Liver (tissue), 3 donors: ENCODE measurements at regions not wholly inside any gene's neighbourhood (a gene's known extent, or its start where the extent isn't known, plus 50 kb on each side); places are given as distances from the start of the nearest gene placed in this dataset.

ENCODE experiments used
- EGR1 ChIP-seq, 2 donors: IDR thresholded peaks; 2 replicates each; pipeline ENCODE4 v1.6.1; 2016 to 2018; ENCODE audit warnings: antibody characterized with exemption in 2 of 2, low read depth in 2 of 2
- JUND ChIP-seq, 2 donors: IDR thresholded peaks; 2 replicates each; pipeline ENCODE4 v1.6.1; 2016; ENCODE audit warnings: antibody characterized with exemption in 2 of 2
- NR2F2 ChIP-seq: IDR thresholded peaks from 2 replicates; pipeline ENCODE4 v1.6.1; 2016; ENCODE audit warnings: antibody characterized with exemption
- RAD21 ChIP-seq, 2 donors: IDR thresholded peaks; 2 replicates each; pipeline ENCODE4 v1.6.1; 2016; ENCODE audit warnings: antibody characterized with exemption in 2 of 2, mild to moderate bottlenecking in 2 of 2
- YY1 ChIP-seq: IDR thresholded peaks from 2 replicates; pipeline ENCODE4 v1.6.1; 2016; ENCODE audit warnings: antibody characterized with exemption, mild to moderate bottlenecking
- TF ChIP-seq, protein P1 (sequence below): fragments of 150-350 bp; IDR thresholded peaks from 2 replicates; pipeline ENCODE4 v1.5.1; 2017; ENCODE audit warnings: improper control_type of control experiment, low read depth, low read length; ENCODE audit not compliant: missing input control
- TF ChIP-seq, protein P2 (sequence below): IDR thresholded peaks from 2 replicates; pipeline ENCODE4 v1.6.1; 2016; ENCODE audit warnings: antibody characterized with exemption, mild to moderate bottlenecking
- TF ChIP-seq, protein P3 (sequence below): IDR thresholded peaks from 2 replicates; pipeline ENCODE4 v1.6.1; 2016; ENCODE audit warnings: antibody characterized with exemption
- donor health status: healthy.
- donor health status: healthy.

DNA sequence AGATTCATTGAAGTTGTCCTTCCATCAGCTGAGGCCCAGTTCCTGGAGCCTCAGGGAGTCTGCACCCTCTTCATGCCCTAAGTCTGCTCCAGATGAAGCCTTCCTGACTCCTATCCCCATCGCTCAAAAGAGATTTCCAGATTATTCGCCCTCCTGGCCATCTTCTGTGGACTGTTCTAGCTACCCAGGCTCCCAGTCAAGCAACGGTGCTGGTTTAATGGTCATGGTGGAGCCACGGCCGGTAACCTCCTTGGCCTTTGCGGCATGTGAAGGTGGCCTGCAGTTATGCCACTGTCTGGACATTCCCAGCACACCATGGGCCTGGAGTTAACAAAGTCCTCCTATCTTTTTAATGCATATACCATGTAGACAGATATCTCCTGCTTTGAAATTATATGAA, 140.1 kb upstream of the ASB18 start:
- TF ChIP-seq, protein P1, sequence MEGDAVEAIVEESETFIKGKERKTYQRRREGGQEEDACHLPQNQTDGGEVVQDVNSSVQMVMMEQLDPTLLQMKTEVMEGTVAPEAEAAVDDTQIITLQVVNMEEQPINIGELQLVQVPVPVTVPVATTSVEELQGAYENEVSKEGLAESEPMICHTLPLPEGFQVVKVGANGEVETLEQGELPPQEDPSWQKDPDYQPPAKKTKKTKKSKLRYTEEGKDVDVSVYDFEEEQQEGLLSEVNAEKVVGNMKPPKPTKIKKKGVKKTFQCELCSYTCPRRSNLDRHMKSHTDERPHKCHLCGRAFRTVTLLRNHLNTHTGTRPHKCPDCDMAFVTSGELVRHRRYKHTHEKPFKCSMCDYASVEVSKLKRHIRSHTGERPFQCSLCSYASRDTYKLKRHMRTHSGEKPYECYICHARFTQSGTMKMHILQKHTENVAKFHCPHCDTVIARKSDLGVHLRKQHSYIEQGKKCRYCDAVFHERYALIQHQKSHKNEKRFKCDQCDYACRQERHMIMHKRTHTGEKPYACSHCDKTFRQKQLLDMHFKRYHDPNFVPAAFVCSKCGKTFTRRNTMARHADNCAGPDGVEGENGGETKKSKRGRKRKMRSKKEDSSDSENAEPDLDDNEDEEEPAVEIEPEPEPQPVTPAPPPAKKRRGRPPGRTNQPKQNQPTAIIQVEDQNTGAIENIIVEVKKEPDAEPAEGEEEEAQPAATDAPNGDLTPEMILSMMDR = no peak
- TF ChIP-seq, protein P2, sequence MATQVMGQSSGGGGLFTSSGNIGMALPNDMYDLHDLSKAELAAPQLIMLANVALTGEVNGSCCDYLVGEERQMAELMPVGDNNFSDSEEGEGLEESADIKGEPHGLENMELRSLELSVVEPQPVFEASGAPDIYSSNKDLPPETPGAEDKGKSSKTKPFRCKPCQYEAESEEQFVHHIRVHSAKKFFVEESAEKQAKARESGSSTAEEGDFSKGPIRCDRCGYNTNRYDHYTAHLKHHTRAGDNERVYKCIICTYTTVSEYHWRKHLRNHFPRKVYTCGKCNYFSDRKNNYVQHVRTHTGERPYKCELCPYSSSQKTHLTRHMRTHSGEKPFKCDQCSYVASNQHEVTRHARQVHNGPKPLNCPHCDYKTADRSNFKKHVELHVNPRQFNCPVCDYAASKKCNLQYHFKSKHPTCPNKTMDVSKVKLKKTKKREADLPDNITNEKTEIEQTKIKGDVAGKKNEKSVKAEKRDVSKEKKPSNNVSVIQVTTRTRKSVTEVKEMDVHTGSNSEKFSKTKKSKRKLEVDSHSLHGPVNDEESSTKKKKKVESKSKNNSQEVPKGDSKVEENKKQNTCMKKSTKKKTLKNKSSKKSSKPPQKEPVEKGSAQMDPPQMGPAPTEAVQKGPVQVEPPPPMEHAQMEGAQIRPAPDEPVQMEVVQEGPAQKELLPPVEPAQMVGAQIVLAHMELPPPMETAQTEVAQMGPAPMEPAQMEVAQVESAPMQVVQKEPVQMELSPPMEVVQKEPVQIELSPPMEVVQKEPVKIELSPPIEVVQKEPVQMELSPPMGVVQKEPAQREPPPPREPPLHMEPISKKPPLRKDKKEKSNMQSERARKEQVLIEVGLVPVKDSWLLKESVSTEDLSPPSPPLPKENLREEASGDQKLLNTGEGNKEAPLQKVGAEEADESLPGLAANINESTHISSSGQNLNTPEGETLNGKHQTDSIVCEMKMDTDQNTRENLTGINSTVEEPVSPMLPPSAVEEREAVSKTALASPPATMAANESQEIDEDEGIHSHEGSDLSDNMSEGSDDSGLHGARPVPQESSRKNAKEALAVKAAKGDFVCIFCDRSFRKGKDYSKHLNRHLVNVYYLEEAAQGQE = no peak
- no peak for TF ChIP-seq YY1
- TF ChIP-seq EGR1 (IDR thresholded peaks at IDR 0.05; ENCODE audit: low read depth in 2 of 2) = no peak
- TF ChIP-seq JUND (IDR thresholded peaks at IDR 0.05) = no peak
- no peak for TF ChIP-seq NR2F2
- no peak for TF ChIP-seq RAD21 (IDR thresholded peaks at IDR 0.05)
- TF ChIP-seq, protein P3, sequence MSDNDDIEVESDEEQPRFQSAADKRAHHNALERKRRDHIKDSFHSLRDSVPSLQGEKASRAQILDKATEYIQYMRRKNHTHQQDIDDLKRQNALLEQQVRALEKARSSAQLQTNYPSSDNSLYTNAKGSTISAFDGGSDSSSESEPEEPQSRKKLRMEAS = no peak
